Progenitor cell of endocrine pancreas (in vitro differentiated cells): ENCODE measurements at regions not wholly inside any gene's neighbourhood (a gene's known extent, or its start where the extent isn't known, plus 50 kb on each side); places are given as distances from the start of the nearest gene placed in this dataset.

Experiments used
- DNase-seq: peaks from one replicate; pipeline ENCODE4 v3.0.0; 2021; ENCODE audit warnings: low spot score; ENCODE audit not compliant: unreplicated experiment
- H3K27ac Mint-ChIP-seq: 2 replicates; pipeline ENCODE4 v1.8.0; 2021; ENCODE audit warnings: mild to moderate bottlenecking, moderate library complexity, mixed read lengths
- H3K27me3 Mint-ChIP-seq: 2 replicates; pipeline ENCODE4 v1.8.0; 2021; ENCODE audit warnings: mixed read lengths
- H3K36me3 Mint-ChIP-seq: 2 replicates; pipeline ENCODE4 v1.8.0; 2022; ENCODE audit warnings: mixed read lengths; ENCODE audit not compliant: insufficient read depth
- H3K4me1 Mint-ChIP-seq: 2 replicates; pipeline ENCODE4 v1.8.0; 2021; ENCODE audit warnings: low read depth, mixed read lengths
- H3K4me3 Mint-ChIP-seq: 2 replicates; pipeline ENCODE4 v1.8.0; 2021; ENCODE audit warnings: low read depth, mild to moderate bottlenecking, moderate library complexity, mixed read lengths
- H3K9me3 Mint-ChIP-seq: 2 replicates; pipeline ENCODE4 v1.8.0; 2021; ENCODE audit warnings: low read depth, mixed read lengths
- CTCF ChIP-seq: fragments of 200-600 bp; sonication (generic); IDR thresholded peaks from one replicate; pipeline ENCODE4 v1.5.0; 2021; ENCODE audit warnings: antibody characterized with exemption, mild to moderate bottlenecking; ENCODE audit not compliant: unreplicated experiment

GRCh38 chr4:74667944-74668343 lies 126.4 kb downstream of the BTC start:
- Mint-ChIP-seq H3K4me1 (peaks cover 8% of the 10 kb centered on the region), H3K4me3 (no peak overlapping the region), H3K36me3 (no peaks in the 10 kb centered on the region), H3K9me3 (peaks cover 2% of the 10 kb centered on the region), H3K27me3 (peaks cover 15% of the 10 kb centered on the region), H3K27ac (no peak overlapping the region)
- TF ChIP-seq CTCF = no peak
- no peak for DNase-seq

- no peak for DNase-seq
- TF ChIP-seq CTCF = no peak
- H3K9me3 Mint-ChIP-seq = no peaks in the 10 kb centered on the region
- H3K36me3 Mint-ChIP-seq = no peaks in the 10 kb centered on the region
- H3K4me3 Mint-ChIP-seq = no peak overlapping the region
- H3K27ac Mint-ChIP-seq = no peak overlapping the region
- H3K27me3 Mint-ChIP-seq = peaks cover 26% of the 10 kb centered on the region
- peaks cover 8% of the 10 kb centered on the region for H3K4me1 Mint-ChIP-seq
Observed at GRCh38 chr4:74669702-74670101, 124.6 kb downstream of the BTC start.

- H3K27me3 Mint-ChIP-seq = peaks cover 31% of the 10 kb centered on the region
- TF ChIP-seq CTCF = no peak
- H3K4me1 Mint-ChIP-seq = peaks cover 8% of the 10 kb centered on the region
- H3K27ac Mint-ChIP-seq = no peak overlapping the region
- H3K36me3 Mint-ChIP-seq = no peaks in the 10 kb centered on the region
- H3K9me3 Mint-ChIP-seq = no peaks in the 10 kb centered on the region
- no peak overlapping the region for H3K4me3 Mint-ChIP-seq
- no peak for DNase-seq
Observed at GRCh38 chr4:74670583-74670982, 123.7 kb downstream of the BTC start.

GRCh38 chr4:74671080-74671698 lies 123.1 kb downstream of the BTC start:
- H3K36me3 Mint-ChIP-seq = no peaks in the 10 kb centered on the region
- peaks cover 8% of the 10 kb centered on the region for H3K4me1 Mint-ChIP-seq
- H3K9me3 Mint-ChIP-seq = no peaks in the 10 kb centered on the region
- peak; percentile 78 for TF ChIP-seq CTCF
- H3K4me3 Mint-ChIP-seq = no peak overlapping the region
- H3K27ac Mint-ChIP-seq = no peak overlapping the region
- peak; percentile 27 for DNase-seq
- H3K27me3 Mint-ChIP-seq = peaks cover 33% of the 10 kb centered on the region

- Mint-ChIP-seq H3K27ac (no peak overlapping the region), H3K9me3 (peaks cover 6% of the 10 kb centered on the region), H3K4me3 (no peak overlapping the region), H3K4me1 (no peaks in the 10 kb centered on the region), H3K36me3 (no peaks in the 10 kb centered on the region), H3K27me3 (peaks cover 27% of the 10 kb centered on the region)
- TF ChIP-seq CTCF = no peak
- no peak for DNase-seq
Observed at GRCh38 chr4:74674750-74675149, 119.6 kb downstream of the BTC start.
